Left renal cortex interstitium (tissue), 4 donors: ENCODE measurements at regions not wholly inside any gene's neighbourhood (a gene's known extent, or its start where the extent isn't known, plus 50 kb on each side); places are given as distances from the start of the nearest gene placed in this dataset.
A peak's percentile ranks its signal among the peaks of the same experiment; 100 is the strongest.

Experiments used
- DNase-seq, 4 donors: peaks; one replicate each; pipeline ENCODE4 v3.0.0-alpha.2; 2013; ENCODE audit warnings: low read depth in 4 of 4, low spot score in 2 of 4, missing footprints in 1 of 4

DNA sequence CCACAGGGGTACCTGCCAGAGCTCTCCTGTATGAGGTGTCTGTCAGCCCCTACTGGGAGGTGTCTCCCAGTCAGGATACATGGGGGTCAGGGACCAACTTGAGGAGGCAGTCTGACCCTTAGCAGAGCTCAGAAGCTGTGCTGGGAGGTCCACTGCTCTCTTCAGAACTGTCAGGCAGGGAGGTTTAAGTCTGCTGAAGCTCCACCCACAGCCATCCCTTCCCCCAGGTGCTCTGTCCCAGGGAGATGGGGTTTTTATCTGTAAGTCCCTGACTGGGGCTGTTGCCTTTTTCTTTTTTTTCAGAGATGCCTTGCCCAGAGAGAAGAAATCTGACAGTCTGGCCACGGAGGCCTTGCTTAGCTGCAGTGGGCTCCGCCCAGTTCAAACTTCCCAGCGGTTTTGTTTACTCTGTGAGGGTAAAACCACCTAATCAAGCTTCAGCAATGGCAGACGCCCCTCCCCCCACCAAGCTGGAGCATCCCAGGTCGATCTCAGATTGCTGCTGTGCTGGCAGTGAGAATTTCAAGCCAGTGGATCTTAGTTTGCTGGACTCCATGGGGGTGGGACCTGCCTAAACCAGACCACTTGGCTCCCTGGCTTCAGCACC, 118.5 kb upstream of the RADX start:
- DNase-seq: peak in 1 of 4 donors; percentile 1

- DNase-seq: no peak
Observed at GRCh38 chrX:106499473-106499872, 112.3 kb upstream of the RADX start.

- no peak for DNase-seq
Observed at GRCh38 chrX:106510713-106511403, 100.9 kb upstream of the RADX start.
